Thyroid gland (tissue), 4 donors: ENCODE measurements at regions not wholly inside any gene's neighbourhood (a gene's known extent, or its start where the extent isn't known, plus 50 kb on each side); places are given as distances from the start of the nearest gene placed in this dataset.

Experiments
- POLR2A ChIP-seq, 2 donors: fragments of 450-650 bp; IDR thresholded peaks; one replicate each; pipeline ENCODE4 v1.6.1; 2017; ENCODE audit warnings: antibody characterized with exemption in 2 of 2, mild to moderate bottlenecking in 2 of 2, moderate library complexity in 1 of 2
- TF ChIP-seq, protein P1 (sequence below), 6 experiments: fragments of 200-600 bp in 3 of 6; fragments of 450-650 bp in 3 of 6; sonication (generic) in 3 of 6; IDR thresholded peaks; one replicate each; pipeline ENCODE4 v1.5.1; 2016 to 2019; ENCODE audit warnings: antibody characterized with exemption in 6 of 6, mild to moderate bottlenecking in 2 of 6, inconsistent platforms in 1 of 6, moderate library complexity in 1 of 6

DNA sequence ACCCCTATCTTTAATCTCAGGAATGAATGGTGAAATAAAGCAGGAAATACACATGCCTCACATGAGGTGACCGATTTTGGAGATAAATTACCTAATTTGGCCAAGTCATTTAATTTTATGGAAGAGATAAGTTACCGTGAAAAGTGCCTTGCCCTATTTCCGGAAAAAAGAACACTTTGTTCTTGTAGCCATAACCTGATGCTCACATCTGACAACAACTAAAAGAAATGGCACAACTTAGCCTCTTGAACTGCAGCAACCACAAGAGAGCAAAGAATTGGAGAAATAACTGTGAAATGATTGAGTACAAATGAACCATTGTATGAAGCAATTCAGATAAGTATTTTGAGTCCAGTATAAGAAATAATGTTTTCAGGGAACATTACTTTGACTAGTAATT lies 628.1 kb upstream of the TYRP1 start:
- TF ChIP-seq, protein P1, sequence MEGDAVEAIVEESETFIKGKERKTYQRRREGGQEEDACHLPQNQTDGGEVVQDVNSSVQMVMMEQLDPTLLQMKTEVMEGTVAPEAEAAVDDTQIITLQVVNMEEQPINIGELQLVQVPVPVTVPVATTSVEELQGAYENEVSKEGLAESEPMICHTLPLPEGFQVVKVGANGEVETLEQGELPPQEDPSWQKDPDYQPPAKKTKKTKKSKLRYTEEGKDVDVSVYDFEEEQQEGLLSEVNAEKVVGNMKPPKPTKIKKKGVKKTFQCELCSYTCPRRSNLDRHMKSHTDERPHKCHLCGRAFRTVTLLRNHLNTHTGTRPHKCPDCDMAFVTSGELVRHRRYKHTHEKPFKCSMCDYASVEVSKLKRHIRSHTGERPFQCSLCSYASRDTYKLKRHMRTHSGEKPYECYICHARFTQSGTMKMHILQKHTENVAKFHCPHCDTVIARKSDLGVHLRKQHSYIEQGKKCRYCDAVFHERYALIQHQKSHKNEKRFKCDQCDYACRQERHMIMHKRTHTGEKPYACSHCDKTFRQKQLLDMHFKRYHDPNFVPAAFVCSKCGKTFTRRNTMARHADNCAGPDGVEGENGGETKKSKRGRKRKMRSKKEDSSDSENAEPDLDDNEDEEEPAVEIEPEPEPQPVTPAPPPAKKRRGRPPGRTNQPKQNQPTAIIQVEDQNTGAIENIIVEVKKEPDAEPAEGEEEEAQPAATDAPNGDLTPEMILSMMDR (IDR thresholded peaks at IDR 0.05) = no peak
- TF ChIP-seq POLR2A (IDR thresholded peaks at IDR 0.05) = no peak
